PC-9 (cell line): ENCODE measurements at regions not wholly inside any gene's neighbourhood (a gene's known extent, or its start where the extent isn't known, plus 50 kb on each side); places are given as distances from the start of the nearest gene placed in this dataset.

Experiments used
- EZH2 ChIP-seq: fragments of 200-600 bp; sonication (generic); IDR thresholded peaks from 2 replicates; pipeline ENCODE4 v1.8.0; 2017; ENCODE audit warnings: antibody characterized with exemption, low read depth
- TF ChIP-seq, protein P1 (sequence below): fragments of 200-600 bp; sonication (generic); conservative IDR thresholded peaks from 2 replicates; pipeline ENCODE4 v1.6.1; 2017; ENCODE audit warnings: mixed run types, antibody characterized with exemption, mild to moderate bottlenecking, moderate library complexity

DNA sequence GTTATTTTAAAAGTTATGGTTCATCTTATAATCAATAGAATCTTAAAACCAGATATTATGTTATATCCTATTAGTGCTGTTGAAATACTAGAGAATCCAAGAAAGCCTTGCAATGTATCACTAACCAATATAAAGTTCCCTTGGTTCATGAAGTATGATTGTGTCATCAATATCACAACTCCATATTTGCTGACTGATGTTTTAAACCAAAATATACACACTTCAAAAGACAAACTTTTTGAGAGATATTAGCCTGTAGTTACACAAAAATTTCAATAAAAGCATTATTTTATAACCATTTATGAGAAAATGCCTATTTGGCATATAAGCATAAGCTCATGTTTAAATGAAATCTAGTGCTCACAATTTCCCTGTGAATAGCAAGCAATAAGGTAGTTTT, 198.6 kb downstream of the CENPC start:
- TF ChIP-seq, protein P1, sequence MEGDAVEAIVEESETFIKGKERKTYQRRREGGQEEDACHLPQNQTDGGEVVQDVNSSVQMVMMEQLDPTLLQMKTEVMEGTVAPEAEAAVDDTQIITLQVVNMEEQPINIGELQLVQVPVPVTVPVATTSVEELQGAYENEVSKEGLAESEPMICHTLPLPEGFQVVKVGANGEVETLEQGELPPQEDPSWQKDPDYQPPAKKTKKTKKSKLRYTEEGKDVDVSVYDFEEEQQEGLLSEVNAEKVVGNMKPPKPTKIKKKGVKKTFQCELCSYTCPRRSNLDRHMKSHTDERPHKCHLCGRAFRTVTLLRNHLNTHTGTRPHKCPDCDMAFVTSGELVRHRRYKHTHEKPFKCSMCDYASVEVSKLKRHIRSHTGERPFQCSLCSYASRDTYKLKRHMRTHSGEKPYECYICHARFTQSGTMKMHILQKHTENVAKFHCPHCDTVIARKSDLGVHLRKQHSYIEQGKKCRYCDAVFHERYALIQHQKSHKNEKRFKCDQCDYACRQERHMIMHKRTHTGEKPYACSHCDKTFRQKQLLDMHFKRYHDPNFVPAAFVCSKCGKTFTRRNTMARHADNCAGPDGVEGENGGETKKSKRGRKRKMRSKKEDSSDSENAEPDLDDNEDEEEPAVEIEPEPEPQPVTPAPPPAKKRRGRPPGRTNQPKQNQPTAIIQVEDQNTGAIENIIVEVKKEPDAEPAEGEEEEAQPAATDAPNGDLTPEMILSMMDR: no peak
- TF ChIP-seq EZH2: no peak
